Endothelial cell of umbilical vein (primary cell): ENCODE measurements at regions not wholly inside any gene's neighbourhood (a gene's known extent, or its start where the extent isn't known, plus 50 kb on each side); places are given as distances from the start of the nearest gene placed in this dataset.

Source experiments
- CTCF ChIP-seq, 2 donors: IDR thresholded peaks; 1 replicate in 1 of 2; 2 replicates in 1 of 2; pipeline ENCODE4 v1.5.1; 2011; ENCODE audit warnings: low read length in 2 of 2, mild to moderate bottlenecking in 2 of 2, moderate library complexity in 2 of 2, control low read depth in 1 of 2, inconsistent platforms in 1 of 2, low read depth in 1 of 2; ENCODE audit not compliant: insufficient read depth in 1 of 2; ENCODE audit errors: extremely low read depth in 1 of 2
- EZH2 ChIP-seq: IDR thresholded peaks from 2 replicates; pipeline ENCODE4 v1.6.1; 2012; ENCODE audit warnings: borderline replicate concordance, low read depth, mild to moderate bottlenecking, moderate library complexity, low read length, inconsistent platforms; ENCODE audit not compliant: severe bottlenecking
- FOS ChIP-seq: IDR thresholded peaks from 2 replicates; pipeline ENCODE4 v1.6.1; 2011; ENCODE audit warnings: mild to moderate bottlenecking, low read length, moderate library complexity, borderline replicate concordance; ENCODE audit not compliant: insufficient read depth
- GATA2 ChIP-seq: IDR thresholded peaks from 2 replicates; pipeline ENCODE4 v1.7.0; 2011; ENCODE audit warnings: low read depth, mild to moderate bottlenecking, moderate library complexity, mixed read lengths, low read length; ENCODE audit not compliant: insufficient read length, insufficient read depth
- JUN ChIP-seq: IDR thresholded peaks from 2 replicates; pipeline ENCODE4 v1.6.1; 2011; ENCODE audit warnings: borderline replicate concordance, low read depth; ENCODE audit not compliant: insufficient read length, insufficient read depth
- MAX ChIP-seq: IDR thresholded peaks from 2 replicates; pipeline ENCODE4 v1.6.1; 2011; ENCODE audit not compliant: insufficient read depth, insufficient read length
- MYC ChIP-seq: IDR thresholded peaks from one replicate; pipeline ENCODE4 v1.6.1; 2011; ENCODE audit warnings: mild to moderate bottlenecking, low read depth, low read length
- POLR2A ChIP-seq: IDR thresholded peaks from 2 replicates; pipeline ENCODE4 v1.6.1; 2012; ENCODE audit warnings: low read depth, mild to moderate bottlenecking, control low read depth, low read length
- POLR2AphosphoS5 ChIP-seq: IDR thresholded peaks from 2 replicates; pipeline ENCODE4 v1.6.1; 2012; ENCODE audit warnings: low read depth, mild to moderate bottlenecking, control low read depth, low read length, moderate library complexity; ENCODE audit not compliant: insufficient read depth

DNA sequence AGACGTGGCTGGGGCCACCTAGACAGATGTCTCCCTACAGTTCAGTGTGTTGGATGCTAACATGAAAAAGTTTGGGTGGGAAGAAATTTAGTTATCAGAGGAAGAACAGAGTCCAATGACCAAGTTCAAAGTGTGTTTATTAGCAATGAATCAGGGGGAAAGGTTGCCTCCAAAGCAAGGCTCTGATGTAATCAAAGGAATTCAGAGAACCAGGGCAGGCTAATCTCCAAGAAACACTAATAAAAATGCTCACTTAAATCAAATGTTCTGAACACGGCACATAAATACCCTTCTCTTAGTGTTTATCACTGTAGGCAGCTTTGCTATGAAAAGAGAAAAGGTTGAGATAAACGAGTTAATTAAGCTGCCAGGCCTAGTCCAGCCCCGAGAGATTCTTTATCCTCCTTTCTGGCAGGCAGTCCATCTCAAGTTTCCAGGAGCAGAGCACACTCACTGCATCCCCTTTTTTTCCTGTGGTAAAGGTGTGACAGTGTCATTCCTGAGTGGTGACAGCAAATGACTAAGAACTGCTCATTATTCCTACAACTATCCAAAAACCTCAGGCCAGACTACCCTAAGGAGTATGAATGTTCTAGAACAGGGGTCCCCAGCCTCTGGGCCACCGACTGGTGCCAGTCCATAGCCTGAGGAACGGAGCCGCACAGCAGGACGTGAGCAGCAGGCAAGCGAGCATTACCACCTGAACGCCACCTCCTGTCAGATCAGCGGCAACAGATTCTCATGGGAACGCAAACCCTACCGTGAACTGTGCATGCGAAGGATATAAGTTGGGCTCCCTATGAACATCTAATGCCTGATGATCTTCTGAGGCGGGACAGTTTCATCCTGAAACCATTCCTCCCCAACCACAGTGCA, 66.9 kb upstream of the FHIP2A start:
- TF ChIP-seq CTCF (IDR thresholded peaks at IDR 0.05; ENCODE audit: extremely low read depth in 1 of 2, insufficient read depth in 1 of 2, low read depth in 1 of 2, low read length in 2 of 2), result no peak
- no peak for TF ChIP-seq JUN
- TF ChIP-seq POLR2A, result no peak
- no peak for TF ChIP-seq POLR2AphosphoS5
- no peak for TF ChIP-seq EZH2
- no peak for TF ChIP-seq MAX
- no peak for TF ChIP-seq MYC
- TF ChIP-seq FOS, result no peak
- TF ChIP-seq GATA2, result no peak
